H1 (cell line): ENCODE measurements at regions not wholly inside any gene's neighbourhood (a gene's known extent, or its start where the extent isn't known, plus 50 kb on each side); places are given as distances from the start of the nearest gene placed in this dataset.

ENCODE experiments used
- CTCF ChIA-PET: fragments of 300-600 bp; sonication (Branson Sonifier 250); formaldehyde crosslinking; loops from one replicate; lab custom pipeline; 2021; ENCODE audit not compliant: partially characterized antibody; lab: Charles Lee
- POLR2A ChIA-PET: fragments of 300-600 bp; sonication (Branson Sonifier 250); formaldehyde crosslinking; loops from one replicate; lab custom pipeline; 2021; ENCODE audit warnings: inconsistent platforms; ENCODE audit not compliant: partially characterized antibody; lab: Charles Lee
- DNase-seq, 2 experiments: peaks; one replicate each; pipeline versions ENCODE4 v3.0.0 to v3.0.0-alpha.2; 2010 to 2022; ENCODE audit warnings: low spot score in 2 of 2, low read depth in 1 of 2, mixed read lengths in 1 of 2
- FAIRE-seq: peaks from 2 replicates; lab custom pipeline; 2011; peaks lifted over from hg19 to GRCh38; lab: Jason Lieb, UNC
- H2AFZ ChIP-seq: 2 replicates; pipeline ENCODE4 v1.8.1; 2012; ENCODE audit warnings: low read length, inconsistent platforms
- H2AK5ac ChIP-seq: 2 replicates; pipeline ENCODE4 v1.6.1; 2013; ENCODE audit warnings: low read depth, low read length
- H2BK120ac ChIP-seq: replicated peaks from 2 replicates; pipeline ENCODE3; 2013; ENCODE audit warnings: low read depth, low read length, inconsistent platforms
- H2BK12ac ChIP-seq: 2 replicates; pipeline ENCODE4 v1.6.1; 2013; ENCODE audit warnings: low read depth, low read length
- H2BK15ac ChIP-seq: 2 replicates; pipeline ENCODE4 v1.6.1; 2013; ENCODE audit warnings: low read length
- H2BK20ac ChIP-seq: 2 replicates; pipeline ENCODE4 v1.6.1; 2013; ENCODE audit warnings: low read length
- H2BK5ac ChIP-seq: 2 replicates; pipeline ENCODE4 v1.6.1; 2013; ENCODE audit warnings: low read depth, low read length
- H3K14ac ChIP-seq: 2 replicates; pipeline ENCODE4 v1.6.1; 2013; ENCODE audit warnings: inconsistent platforms; ENCODE audit not compliant: insufficient read length
- H3K18ac ChIP-seq: 2 replicates; pipeline ENCODE4 v1.6.1; 2013; ENCODE audit warnings: low read length; ENCODE audit errors: extremely low read depth
- H3K23ac ChIP-seq: 2 replicates; pipeline ENCODE4 v1.6.1; 2013; ENCODE audit warnings: inconsistent platforms; ENCODE audit not compliant: insufficient read length
- H3K23me2 ChIP-seq: 2 replicates; pipeline ENCODE4 v1.6.1; 2013; ENCODE audit warnings: low read depth, low read length
- H3K27ac ChIP-seq: 2 replicates; pipeline ENCODE4 v1.6.1; 2011; ENCODE audit warnings: low read depth, low read length, inconsistent platforms
- H3K27me3 ChIP-seq, 4 experiments: replicated peaks in 1 of 4; 1 replicate in 1 of 4; 2 replicates in 3 of 4; pipeline versions ENCODE4 v1.6.1 to v1.8.1; 2011 to 2013; ENCODE audit warnings: low read length in 3 of 4, mild to moderate bottlenecking in 3 of 4, inconsistent platforms in 2 of 4, mixed read lengths in 2 of 4, moderate library complexity in 1 of 4; ENCODE audit not compliant: control insufficient read depth in 3 of 4, insufficient read depth in 3 of 4; ENCODE audit errors: extremely low read depth in 1 of 4
- H3K36me3 ChIP-seq, 4 experiments: 2 replicates each; pipeline versions ENCODE4 v1.6.1 to v1.8.1; 2011 to 2013; ENCODE audit warnings: mild to moderate bottlenecking in 4 of 4, low read length in 3 of 4, moderate library complexity in 2 of 4, control low read depth in 1 of 4, inconsistent platforms in 1 of 4; ENCODE audit not compliant: insufficient read depth in 4 of 4, control insufficient read depth in 2 of 4
- H3K4ac ChIP-seq: replicated peaks from 2 replicates; pipeline ENCODE3; 2013; ENCODE audit warnings: low read length, low read depth, mixed read lengths, inconsistent platforms; ENCODE audit not compliant: insufficient read length
- H3K4me1 ChIP-seq, 4 experiments: replicated peaks in 1 of 4; 1 replicate in 1 of 4; 2 replicates in 3 of 4; pipeline versions ENCODE4 v1.6.1 to v1.8.1; 2011 to 2013; ENCODE audit warnings: low read length in 3 of 4, inconsistent platforms in 2 of 4, mixed read lengths in 1 of 4; ENCODE audit not compliant: insufficient read depth in 4 of 4, control insufficient read depth in 3 of 4
- H3K4me2 ChIP-seq, 2 experiments: 2 replicates each; pipeline versions ENCODE4 v1.6.1 to v1.8.1; 2011 to 2013; ENCODE audit warnings: low read depth in 2 of 2, low read length in 2 of 2, control low read depth in 1 of 2, inconsistent platforms in 1 of 2, mild to moderate bottlenecking in 1 of 2; ENCODE audit not compliant: insufficient read depth in 1 of 2
- H3K4me3 ChIP-seq, 4 experiments: fragments of 200-600, 300-600 bp in 1 of 4; sonication (generic), shearing (Covaris generic), sonication (Bioruptor Twin) in 1 of 4; 2 replicates each; pipeline versions ENCODE4 v1.5.1 to v1.8.1; 2011 to 2016; ENCODE audit warnings: low read length in 4 of 4, low read depth in 3 of 4, control low read depth in 2 of 4, inconsistent platforms in 2 of 4, mild to moderate bottlenecking in 2 of 4, mixed read lengths in 1 of 4, moderate library complexity in 1 of 4; ENCODE audit not compliant: insufficient read depth in 2 of 4; ENCODE audit errors: extremely low read depth in 1 of 4
- H3K56ac ChIP-seq: replicated peaks from 2 replicates; pipeline ENCODE3; 2013; ENCODE audit warnings: low read depth, mild to moderate bottlenecking, mixed read lengths, low read length, inconsistent platforms; ENCODE audit not compliant: insufficient read length
- H3K79me1 ChIP-seq: 2 replicates; pipeline ENCODE4 v1.6.1; 2013; ENCODE audit warnings: low read depth, low read length, control low read depth
- H3K79me2 ChIP-seq, 2 experiments: 2 replicates each; pipeline versions ENCODE4 v1.6.1 to v1.8.1; 2012 to 2013; ENCODE audit warnings: low read length in 2 of 2, mild to moderate bottlenecking in 2 of 2, inconsistent platforms in 1 of 2; ENCODE audit not compliant: insufficient read depth in 2 of 2, control insufficient read depth in 1 of 2
- H3K9ac ChIP-seq, 4 experiments: replicated peaks in 1 of 4; 1 replicate in 1 of 4; 2 replicates in 3 of 4; pipeline versions ENCODE4 v1.6.1 to v1.8.1; 2011 to 2013; ENCODE audit warnings: low read depth in 3 of 4, low read length in 3 of 4, control low read depth in 2 of 4, mild to moderate bottlenecking in 2 of 4, moderate library complexity in 2 of 4, inconsistent platforms in 1 of 4; ENCODE audit errors: extremely low read depth in 1 of 4
- H3K9me3 ChIP-seq, 2 experiments: 2 replicates each; pipeline versions ENCODE4 v1.6.1 to v1.8.1; 2012 to 2013; ENCODE audit warnings: mild to moderate bottlenecking in 2 of 2, moderate library complexity in 2 of 2, control low read depth in 1 of 2, inconsistent platforms in 1 of 2, low read depth in 1 of 2, low read length in 1 of 2, mixed read lengths in 1 of 2; ENCODE audit not compliant: insufficient read depth in 2 of 2
- H4K20me1 ChIP-seq, 2 experiments: replicated peaks in 1 of 2; 2 replicates each; pipeline versions ENCODE3 to v1.8.1; 2011 to 2013; ENCODE audit warnings: inconsistent platforms in 2 of 2, low read length in 2 of 2, mild to moderate bottlenecking in 1 of 2; ENCODE audit not compliant: insufficient read depth in 2 of 2, control insufficient read depth in 1 of 2
- H4K5ac ChIP-seq: 2 replicates; pipeline ENCODE4 v1.6.1; 2013; ENCODE audit warnings: low read length, low read depth, mixed read lengths, inconsistent platforms; ENCODE audit not compliant: insufficient read length
- H4K8ac ChIP-seq: 2 replicates; pipeline ENCODE4 v1.8.0; 2013; ENCODE audit warnings: mild to moderate bottlenecking, moderate library complexity, low read length, inconsistent platforms; ENCODE audit not compliant: insufficient read depth; ENCODE audit errors: extremely low read depth
- H4K91ac ChIP-seq: replicated peaks from 2 replicates; pipeline ENCODE3; 2013; ENCODE audit warnings: low read length, mixed read lengths, inconsistent platforms; ENCODE audit not compliant: insufficient read length
- BRCA1 ChIP-seq: IDR thresholded peaks from 2 replicates; pipeline ENCODE4 v1.6.1; 2012; ENCODE audit warnings: low read depth, low read length, improper control_type of control experiment
- CBX5 ChIP-seq: fragments of 300-800, 300-1000 bp; sonication (generic); IDR thresholded peaks from 2 replicates; pipeline ENCODE4 v1.7.1; 2016; ENCODE audit warnings: antibody characterized with exemption, low read length, low read depth
- JUN ChIP-seq: IDR thresholded peaks from 2 replicates; pipeline ENCODE4 v1.6.1; 2011; ENCODE audit warnings: low read depth, mild to moderate bottlenecking, improper control_type of control experiment, low read length
- RBBP5 ChIP-seq: IDR thresholded peaks from 2 replicates; pipeline ENCODE4 v1.7.1; 2012; ENCODE audit warnings: low read depth, mild to moderate bottlenecking, inconsistent platforms, low read length, moderate library complexity, borderline replicate concordance
- RXRA ChIP-seq: IDR thresholded peaks from 2 replicates; pipeline ENCODE4 v1.6.1; 2011; ENCODE audit warnings: low read depth, mild to moderate bottlenecking, low read length, moderate library complexity; ENCODE audit not compliant: insufficient read depth
- WGBS, 2 experiments: shearing (Covaris generic) in 1 of 2; methylation state at CpG; one replicate each; pipeline versions ENCODE4 v1.1.6 to v1.1.7; 2013 to 2015; ENCODE audit warnings: low lambda C conversion rate in 2 of 2, mixed read lengths in 2 of 2, inconsistent platforms in 1 of 2, low coverage in 1 of 2, missing lambda C conversion rate in 1 of 2; ENCODE audit not compliant: insufficient replicate concordance in 2 of 2, insufficient coverage in 1 of 2, insufficient read length in 1 of 2; ENCODE audit errors: extremely low coverage in 1 of 2, missing lambda C conversion rate in 1 of 2; 5-methylcytosine and 5-hydroxymethylcytosine counted together
- TF ChIP-seq, protein P1 (sequence below): IDR thresholded peaks from 2 replicates; pipeline ENCODE4 v1.6.1; 2012; ENCODE audit warnings: inconsistent platforms
- TF ChIP-seq, protein P2 (sequence below): IDR thresholded peaks from 2 replicates; pipeline ENCODE4 v1.6.1; 2012; ENCODE audit warnings: inconsistent platforms

GRCh38 chr1:29504709-29505410 is 268.5 kb downstream of the PTPRU start:
- DNase-seq, result no peak
- POLR2A ChIA-PET, result no interaction called here

More at GRCh38 chr1:29504709-29505410, 268.5 kb downstream of the PTPRU start:
- H3K27me3 ChIP-seq, result no peaks in the 10 kb centered on the region; a peak in 2 of 7 replicates
- peak overlapping the region; percentile 90 for H3K4ac ChIP-seq
- H2BK15ac ChIP-seq, result peak overlapping the region; percentile 2
- H3K23me2 ChIP-seq, result no peaks in the 10 kb centered on the region; the same call in 1 of the 2 replicates
- 89% methylated on average over 8 of the region's 8 CpGs; no CpG with 5 or more reads in 1 of the 2 experiments for WGBS, 2 experiments
- H3K23ac ChIP-seq, result no peak overlapping the region
- no peaks in the 10 kb centered on the region for H3K79me2 ChIP-seq
- H2BK12ac ChIP-seq, result peak overlapping the region; percentile 91
- H4K20me1 ChIP-seq, result no peaks in the 10 kb centered on the region
- H4K91ac ChIP-seq, result peak overlapping the region; percentile 44
- peak overlapping the region; percentile 55; the same call in 1 of the 2 replicates for H2AK5ac ChIP-seq
- peak overlapping the region; percentile 91 for H2BK120ac ChIP-seq
- H3K9me3 ChIP-seq, result no peaks in the 10 kb centered on the region
- H3K4me3 ChIP-seq, result no peak overlapping the region
- no peak overlapping the region for H4K8ac ChIP-seq
- H3K4me2 ChIP-seq, result peak overlapping the region in 1 of 2 experiments; percentile 26; a peak in 1 of 4 replicates
- no peak overlapping the region for H3K9ac ChIP-seq
- H3K79me1 ChIP-seq, result no peaks in the 10 kb centered on the region
- no peak overlapping the region for H3K27ac ChIP-seq
- CTCF ChIA-PET, result interaction anchor here (0.6 to 1.7 kb wide), 5 partner anchors 27 to 581 kb away, joined by 3 to 4 read pairs (median 3); no protein-coding TSS in a partner anchor
- no peak overlapping the region for H2AFZ ChIP-seq
- H3K4me1 ChIP-seq, result peaks cover 12 to 33% (median 21%) of the 10 kb centered on the region in 4 experiments
- FAIRE-seq, result no peak
- peak overlapping the region; percentile 47; the same call in 1 of the 2 replicates for H2BK5ac ChIP-seq
- no peak overlapping the region for H3K14ac ChIP-seq
- no peak overlapping the region for H4K5ac ChIP-seq
- peak overlapping the region; percentile 62; the same call in 1 of the 2 replicates for H3K18ac ChIP-seq
- no peak overlapping the region for H3K56ac ChIP-seq
- TF ChIP-seq, protein P1, sequence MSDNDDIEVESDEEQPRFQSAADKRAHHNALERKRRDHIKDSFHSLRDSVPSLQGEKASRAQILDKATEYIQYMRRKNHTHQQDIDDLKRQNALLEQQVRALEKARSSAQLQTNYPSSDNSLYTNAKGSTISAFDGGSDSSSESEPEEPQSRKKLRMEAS, result no peak
- TF ChIP-seq JUN (no peak), RBBP5 (no peak), CBX5 (no peak), BRCA1 (no peak), RXRA (no peak)
- TF ChIP-seq, protein P2, sequence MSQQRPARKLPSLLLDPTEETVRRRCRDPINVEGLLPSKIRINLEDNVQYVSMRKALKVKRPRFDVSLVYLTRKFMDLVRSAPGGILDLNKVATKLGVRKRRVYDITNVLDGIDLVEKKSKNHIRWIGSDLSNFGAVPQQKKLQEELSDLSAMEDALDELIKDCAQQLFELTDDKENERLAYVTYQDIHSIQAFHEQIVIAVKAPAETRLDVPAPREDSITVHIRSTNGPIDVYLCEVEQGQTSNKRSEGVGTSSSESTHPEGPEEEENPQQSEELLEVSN, result no peak
- H3K36me3 ChIP-seq, result no peaks in the 10 kb centered on the region
- H2BK20ac ChIP-seq, result peak overlapping the region; percentile 92
